K562 (cell line): ENCODE measurements at regions not wholly inside any gene's neighbourhood (a gene's known extent, or its start where the extent isn't known, plus 50 kb on each side); places are given as distances from the start of the nearest gene placed in this dataset.

Experiments
- ESRRA ChIP-seq: fragments of 450-650 bp; IDR thresholded peaks from 2 replicates; pipeline ENCODE4 v1.6.1; 2014; ENCODE audit warnings: low read depth, mild to moderate bottlenecking, moderate library complexity, borderline replicate concordance
- EZH2 ChIP-seq: IDR thresholded peaks from 2 replicates; pipeline ENCODE4 v1.6.1; 2012; ENCODE audit warnings: low read depth, mild to moderate bottlenecking, inconsistent platforms, low read length, borderline replicate concordance
- NFYB ChIP-seq: IDR thresholded peaks from 2 replicates; pipeline ENCODE4 v1.6.1; 2011; ENCODE audit warnings: mild to moderate bottlenecking, moderate library complexity; ENCODE audit not compliant: insufficient read length; ENCODE audit errors: extremely low read depth
- POLR2A ChIP-seq: fragments of 450-650 bp; conservative IDR thresholded peaks from 2 replicates; pipeline ENCODE4 v1.6.1; 2016

DNA sequence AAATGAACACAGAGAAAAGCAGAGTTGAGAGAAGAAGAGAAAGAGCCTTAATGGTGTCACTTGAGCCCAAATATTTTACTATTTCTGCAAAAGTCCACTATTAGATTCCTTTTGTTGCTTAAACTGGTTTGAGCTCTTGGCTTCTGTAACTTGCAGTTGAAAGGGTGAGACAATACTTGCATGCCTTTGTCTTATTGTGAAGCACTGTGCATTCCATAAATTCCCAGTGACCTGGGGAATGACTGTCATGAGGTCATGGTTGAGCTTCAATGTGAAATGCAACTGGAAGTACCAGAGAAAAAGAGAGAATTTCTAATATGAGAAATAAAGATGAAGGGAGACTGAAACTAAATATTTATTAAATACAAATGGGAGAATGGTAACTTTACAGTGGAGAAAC is 310.9 kb downstream of the TDRD3 start:
- TF ChIP-seq ESRRA (no peak), POLR2A (no peak), NFYB (no peak), EZH2 (no peak)
